Sigmoid colon (tissue), 6 donors: ENCODE measurements at regions not wholly inside any gene's neighbourhood (a gene's known extent, or its start where the extent isn't known, plus 50 kb on each side); places are given as distances from the start of the nearest gene placed in this dataset.

Source experiments
- DNase-seq: peaks from one replicate; pipeline ENCODE4 v3.0.0-alpha.2; 2019
- H3K27ac ChIP-seq, 4 donors: fragments of 200-600 bp; sonication (generic); one replicate each; pipeline ENCODE4 v1.5.1; 2016 to 2019; ENCODE audit warnings: mild to moderate bottlenecking in 1 of 4
- H3K27me3 ChIP-seq, 3 donors: fragments of 200-600 bp; sonication (generic); one replicate each; pipeline ENCODE4 v1.5.1; 2019; ENCODE audit warnings: mild to moderate bottlenecking in 1 of 3
- H3K36me3 ChIP-seq, 4 donors: fragments of 200-600 bp; sonication (generic); one replicate each; pipeline ENCODE4 v1.5.1; 2016 to 2019
- H3K4me1 ChIP-seq, 4 donors: fragments of 200-600 bp; sonication (generic); one replicate each; pipeline ENCODE4 v1.5.1; 2017 to 2019
- H3K4me3 ChIP-seq, 4 donors: fragments of 200-600 bp; sonication (generic); one replicate each; pipeline ENCODE4 v1.5.1; 2017 to 2019; ENCODE audit warnings: mild to moderate bottlenecking in 2 of 4, moderate library complexity in 1 of 4
- H3K9me3 ChIP-seq, 4 donors: fragments of 200-600 bp in 3 of 4; sonication (generic) in 3 of 4; one replicate each; pipeline versions ENCODE4 v1.5.1 to v1.6.1; 2013 to 2019
- EP300 ChIP-seq, 4 donors: sonication (generic); formaldehyde crosslinking; IDR thresholded peaks; one replicate each; pipeline ENCODE4 v1.6.1; 2017; ENCODE audit warnings: antibody characterized with exemption in 4 of 4
- POLR2A ChIP-seq, 2 donors: fragments of 450-650 bp; IDR thresholded peaks; one replicate each; pipeline ENCODE4 v1.6.1; 2016; ENCODE audit warnings: antibody characterized with exemption in 2 of 2, mild to moderate bottlenecking in 2 of 2, moderate library complexity in 2 of 2
- POLR2AphosphoS5 ChIP-seq, 4 donors: sonication (generic); formaldehyde crosslinking; IDR thresholded peaks; one replicate each; pipeline ENCODE4 v1.6.1; 2017; ENCODE audit warnings: antibody characterized with exemption in 4 of 4
- WGBS, 2 donors: extraction: QIAGEN DNeasy Blood & Tissue Kit; methylation state at CpG; one replicate each; pipeline ENCODE4 v1.1.7; 2013; 5-methylcytosine and 5-hydroxymethylcytosine counted together
- intact Hi-C: fragments of 100-400 bp; cut with DNase I; formaldehyde crosslinking; loops from one replicate; pipeline ENCODE4 v1.15.1; 2023
- TF ChIP-seq, protein P1 (sequence below), 4 experiments: fragments of 450-650 bp in 3 of 4; fragments of 200-600 bp in 1 of 4; IDR thresholded peaks; one replicate each; pipeline ENCODE4 v1.5.1; 2016 to 2019; ENCODE audit warnings: antibody characterized with exemption in 4 of 4, mild to moderate bottlenecking in 3 of 4, moderate library complexity in 2 of 4
- donor health status: healthy with polysubstance abuse.
- donor health status: healthy.

DNA sequence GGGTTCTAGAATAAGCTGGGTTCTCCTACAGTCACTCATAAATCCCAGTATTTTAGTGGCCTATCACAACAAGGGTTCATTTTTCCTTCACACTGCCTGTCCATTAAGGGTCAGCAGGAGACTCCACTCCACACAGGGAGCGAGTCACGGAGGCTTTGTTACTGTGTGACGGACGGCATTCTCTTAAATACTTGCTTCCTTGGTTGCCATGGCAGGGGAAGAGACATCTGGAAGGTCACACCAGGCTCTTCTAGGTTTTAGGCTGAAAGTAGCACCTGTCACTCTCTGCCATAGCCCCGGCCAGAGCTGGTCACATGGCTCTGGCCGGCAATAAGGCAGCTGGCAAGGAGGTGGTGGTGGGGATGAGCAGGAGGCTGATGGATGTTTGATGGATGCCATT lies 89.4 kb upstream of the ANKRD34C start:
- Histone ChIP-seq H3K4me3 (no peak overlapping the region), H3K27ac (no peak overlapping the region), H3K9me3 (no peaks in the 10 kb centered on the region), H3K27me3 (no peaks in the 10 kb centered on the region), H3K4me1 (no peaks in the 10 kb centered on the region), H3K36me3 (no peaks in the 10 kb centered on the region)
- no peak for DNase-seq
- WGBS, 2 donors: 67 to 73% methylated on average over 6 of the region's 6 CpGs
- TF ChIP-seq POLR2A (IDR thresholded peaks at IDR 0.05) (no peak), EP300 (IDR thresholded peaks at IDR 0.05) (no peak), POLR2AphosphoS5 (IDR thresholded peaks at IDR 0.05) (no peak)
- TF ChIP-seq, protein P1, sequence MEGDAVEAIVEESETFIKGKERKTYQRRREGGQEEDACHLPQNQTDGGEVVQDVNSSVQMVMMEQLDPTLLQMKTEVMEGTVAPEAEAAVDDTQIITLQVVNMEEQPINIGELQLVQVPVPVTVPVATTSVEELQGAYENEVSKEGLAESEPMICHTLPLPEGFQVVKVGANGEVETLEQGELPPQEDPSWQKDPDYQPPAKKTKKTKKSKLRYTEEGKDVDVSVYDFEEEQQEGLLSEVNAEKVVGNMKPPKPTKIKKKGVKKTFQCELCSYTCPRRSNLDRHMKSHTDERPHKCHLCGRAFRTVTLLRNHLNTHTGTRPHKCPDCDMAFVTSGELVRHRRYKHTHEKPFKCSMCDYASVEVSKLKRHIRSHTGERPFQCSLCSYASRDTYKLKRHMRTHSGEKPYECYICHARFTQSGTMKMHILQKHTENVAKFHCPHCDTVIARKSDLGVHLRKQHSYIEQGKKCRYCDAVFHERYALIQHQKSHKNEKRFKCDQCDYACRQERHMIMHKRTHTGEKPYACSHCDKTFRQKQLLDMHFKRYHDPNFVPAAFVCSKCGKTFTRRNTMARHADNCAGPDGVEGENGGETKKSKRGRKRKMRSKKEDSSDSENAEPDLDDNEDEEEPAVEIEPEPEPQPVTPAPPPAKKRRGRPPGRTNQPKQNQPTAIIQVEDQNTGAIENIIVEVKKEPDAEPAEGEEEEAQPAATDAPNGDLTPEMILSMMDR (IDR thresholded peaks at IDR 0.05): no peak
- intact Hi-C loops: no loop called here

DNA sequence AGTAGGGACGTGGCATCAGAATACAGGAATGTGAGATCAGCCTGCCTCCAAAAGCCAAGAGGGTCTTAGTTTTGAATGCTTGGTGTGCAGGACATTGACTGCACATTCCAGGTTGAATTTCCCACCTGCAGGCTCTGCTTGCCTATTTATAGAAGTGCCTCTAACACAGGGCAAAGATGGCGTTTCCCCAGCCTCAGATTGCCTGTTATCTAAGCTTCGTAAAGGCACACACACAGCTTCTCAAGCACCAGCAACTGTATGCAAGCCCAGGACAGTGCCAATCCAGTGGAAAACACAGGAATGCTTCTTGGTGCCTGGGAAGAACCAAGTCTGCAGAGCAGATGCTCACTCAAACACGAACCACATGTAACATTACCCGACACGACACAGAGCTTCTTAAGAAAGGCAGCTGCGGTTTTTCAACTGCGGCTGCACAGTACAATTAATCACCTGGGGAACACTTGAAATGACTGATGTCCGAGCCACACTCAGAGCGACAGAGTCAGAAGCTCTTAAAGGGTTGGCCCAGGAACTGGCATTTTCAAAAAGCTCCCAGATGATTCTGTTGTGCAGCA lies 90.0 kb upstream of the ANKRD34C start:
- intact Hi-C loops: no loop called here
- WGBS, 2 donors: 73 to 74% methylated on average over 10 of the region's 10 CpGs

DNA sequence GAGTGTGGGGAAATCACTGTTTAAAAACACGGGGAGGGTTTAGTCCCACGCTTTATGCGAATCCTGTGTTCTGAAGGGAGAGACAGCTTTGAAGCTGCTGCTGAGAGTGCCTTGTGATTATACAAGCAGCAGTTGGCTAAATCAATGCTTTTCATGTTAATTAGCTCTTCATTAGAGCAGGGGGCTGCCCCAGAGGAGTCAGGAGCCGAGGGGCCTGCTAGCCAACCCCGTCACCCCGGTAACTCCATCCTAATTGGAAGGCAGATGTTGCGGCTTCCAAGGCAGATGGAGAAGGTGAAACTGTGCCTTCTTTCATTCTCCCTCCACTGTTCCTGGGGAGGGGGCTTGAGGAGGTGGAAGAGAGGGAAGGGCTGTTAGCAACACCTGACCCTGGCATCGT lies 92.4 kb upstream of the ANKRD34C start:
- no peak for TF ChIP-seq EP300 (IDR thresholded peaks at IDR 0.05)
- TF ChIP-seq POLR2AphosphoS5 (IDR thresholded peaks at IDR 0.05): no peak
- TF ChIP-seq, protein P1 (IDR thresholded peaks at IDR 0.05): no peak
- no peak for TF ChIP-seq POLR2A (IDR thresholded peaks at IDR 0.05)
- no peaks in the 10 kb centered on the region for H3K36me3 ChIP-seq
- H3K4me1 ChIP-seq: no peaks in the 10 kb centered on the region
- H3K9me3 ChIP-seq: no peaks in the 10 kb centered on the region
- H3K27ac ChIP-seq: no peak overlapping the region
- no peak for DNase-seq
- H3K27me3 ChIP-seq: no peaks in the 10 kb centered on the region
- 75 to 81% methylated on average over 8 of the region's 8 CpGs for WGBS, 2 donors
- intact Hi-C loops: no loop called here
- H3K4me3 ChIP-seq: no peak overlapping the region

More for the DNA sequence above, 90.0 kb upstream of the ANKRD34C start:
- Histone ChIP-seq H3K4me1 (no peaks in the 10 kb centered on the region), H3K9me3 (no peaks in the 10 kb centered on the region), H3K36me3 (no peaks in the 10 kb centered on the region), H3K27ac (no peak overlapping the region), H3K4me3 (no peak overlapping the region), H3K27me3 (no peaks in the 10 kb centered on the region)
- DNase-seq: no peak
- TF ChIP-seq EP300 (IDR thresholded peaks at IDR 0.05): no peak
- no peak for TF ChIP-seq POLR2A (IDR thresholded peaks at IDR 0.05)
- TF ChIP-seq, protein P1 (IDR thresholded peaks at IDR 0.05): no peak
- TF ChIP-seq POLR2AphosphoS5 (IDR thresholded peaks at IDR 0.05): no peak

DNA sequence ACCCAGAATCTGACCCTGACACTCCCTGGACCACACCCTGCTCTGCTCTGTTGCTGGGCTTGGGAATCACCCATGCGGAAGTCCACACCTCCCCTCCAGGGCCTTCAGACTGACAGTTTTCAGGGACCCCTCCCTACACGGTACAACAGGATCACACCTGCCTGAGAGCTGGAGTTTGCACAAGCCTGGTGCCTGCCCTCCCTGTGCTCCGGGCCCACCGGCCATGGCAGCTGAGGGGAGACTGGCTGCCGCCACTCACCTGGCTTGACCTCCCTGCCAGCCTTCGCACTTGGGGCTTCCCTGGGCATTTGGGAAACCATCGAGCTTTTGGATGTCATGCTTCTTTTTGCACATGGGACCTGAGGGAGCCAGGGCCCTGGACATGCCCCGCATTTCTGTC lies 95.9 kb upstream of the ANKRD34C start:
- TF ChIP-seq POLR2A (IDR thresholded peaks at IDR 0.05): no peak
- TF ChIP-seq EP300 (IDR thresholded peaks at IDR 0.05): no peak
- no peak for DNase-seq
- intact Hi-C loops: no loop called here
- no peaks in the 10 kb centered on the region for H3K27me3 ChIP-seq
- H3K4me3 ChIP-seq: no peak overlapping the region
- H3K36me3 ChIP-seq: no peaks in the 10 kb centered on the region
- H3K27ac ChIP-seq: no peak overlapping the region
- H3K9me3 ChIP-seq: no peaks in the 10 kb centered on the region
- WGBS, 2 donors: 58 to 80% methylated on average over 8 of the region's 8 CpGs
- no peaks in the 10 kb centered on the region for H3K4me1 ChIP-seq

DNA sequence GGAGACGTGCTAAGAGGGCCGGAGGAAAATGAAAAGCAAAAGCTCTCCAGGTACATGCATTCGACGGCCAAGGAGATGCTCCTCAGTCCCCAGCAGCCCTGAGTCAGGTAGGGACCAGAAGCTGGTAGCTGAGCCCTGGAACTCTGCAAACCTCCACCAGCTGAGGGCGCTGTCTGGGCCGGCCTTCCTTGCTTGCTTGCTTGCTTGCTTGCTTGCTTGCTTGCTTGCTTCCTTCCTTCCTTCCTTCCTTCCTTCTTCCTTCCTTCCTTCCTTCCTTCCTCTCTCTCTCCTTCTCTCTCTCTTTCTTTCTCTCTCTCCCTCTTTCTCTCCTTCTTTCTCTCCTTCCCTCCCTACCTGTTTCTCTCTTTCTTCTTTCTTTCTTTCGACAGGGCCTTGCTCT lies 94.6 kb upstream of the RASGRF1 start:
- intact Hi-C loops: no loop called here
- 86 to 88% methylated on average over 7 of the region's 7 CpGs for WGBS, 2 donors
- TF ChIP-seq POLR2AphosphoS5 (IDR thresholded peaks at IDR 0.05): no peak
- no peak for TF ChIP-seq EP300 (IDR thresholded peaks at IDR 0.05)
- TF ChIP-seq POLR2A (IDR thresholded peaks at IDR 0.05): no peak
- TF ChIP-seq, protein P1 (IDR thresholded peaks at IDR 0.05): no peak
- H3K36me3 ChIP-seq: no peaks in the 10 kb centered on the region
- H3K4me3 ChIP-seq: no peak overlapping the region
- H3K27me3 ChIP-seq: no peaks in the 10 kb centered on the region
- no peaks in the 10 kb centered on the region for H3K4me1 ChIP-seq
- DNase-seq: no peak
- H3K9me3 ChIP-seq: no peaks in the 10 kb centered on the region
- H3K27ac ChIP-seq: no peak overlapping the region
